HG03457 (cell line): ENCODE measurements at regions not wholly inside any gene's neighbourhood (a gene's known extent, or its start where the extent isn't known, plus 50 kb on each side); places are given as distances from the start of the nearest gene placed in this dataset.

Experiments used
- ATAC-seq: cut with Tn5 transposase; IDR thresholded peaks from one replicate; pipeline ENCODE4 v1.9.1; 2021; ENCODE audit warnings: moderate number of reproducible peaks; ENCODE audit not compliant: unreplicated experiment

DNA sequence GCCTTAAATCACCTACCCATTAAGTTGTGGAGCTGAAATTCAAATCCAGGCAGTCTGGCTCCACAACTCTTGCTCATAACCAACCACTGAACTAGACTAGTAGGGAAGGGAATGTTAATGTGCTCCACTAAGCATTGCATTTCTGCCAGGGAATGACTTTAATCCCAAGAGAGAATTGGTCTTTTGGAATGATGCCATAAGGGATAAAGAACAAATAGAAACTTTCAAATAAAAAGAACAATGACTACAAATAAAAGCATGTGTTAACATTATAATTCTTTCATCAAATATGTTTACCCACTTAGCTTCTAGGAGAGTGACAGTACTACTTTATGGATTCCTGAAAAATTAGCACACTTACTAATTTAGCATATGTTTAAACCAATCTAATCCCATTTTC is 905.9 kb downstream of the CENPC start:
- no peak for ATAC-seq

DNA sequence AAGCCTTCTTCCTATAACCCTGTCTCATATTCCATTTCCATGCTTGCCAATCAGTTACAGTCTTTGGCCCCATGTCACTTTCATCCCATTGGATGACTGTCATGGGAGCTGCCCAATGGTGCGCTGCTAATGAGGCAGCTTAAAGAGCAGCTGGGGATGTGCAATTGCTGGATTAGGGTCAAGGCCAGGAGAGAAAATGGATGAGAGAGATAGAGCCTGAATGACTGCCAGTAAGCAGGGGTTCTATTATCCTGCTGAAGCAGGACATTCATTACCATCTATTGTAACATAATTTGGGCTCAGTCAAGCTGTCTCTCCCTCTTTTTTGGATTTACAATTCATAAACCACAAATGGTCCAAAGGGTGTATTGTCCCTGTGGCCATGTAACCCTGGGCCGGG is 909.0 kb downstream of the CENPC start:
- no peak for ATAC-seq

DNA sequence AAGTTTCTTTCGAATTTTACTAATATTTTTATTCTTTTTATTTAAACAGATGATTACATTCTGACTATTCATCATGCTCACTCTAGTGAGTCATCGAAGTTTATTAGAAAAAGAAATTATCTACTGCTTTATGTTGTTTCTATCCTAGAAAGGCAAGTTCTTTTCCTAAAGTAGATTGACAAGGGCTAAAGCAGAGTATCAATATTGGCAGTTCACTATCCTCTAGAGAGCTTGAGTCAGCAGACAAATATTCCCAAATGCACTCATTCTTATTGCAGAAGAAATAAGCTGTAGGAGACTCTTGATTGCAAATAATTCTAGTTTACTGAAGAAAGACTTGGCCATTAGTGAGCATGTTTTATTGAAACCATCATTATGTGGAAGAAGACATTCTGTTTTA is 911.8 kb downstream of the CENPC start:
- no peak for ATAC-seq

DNA sequence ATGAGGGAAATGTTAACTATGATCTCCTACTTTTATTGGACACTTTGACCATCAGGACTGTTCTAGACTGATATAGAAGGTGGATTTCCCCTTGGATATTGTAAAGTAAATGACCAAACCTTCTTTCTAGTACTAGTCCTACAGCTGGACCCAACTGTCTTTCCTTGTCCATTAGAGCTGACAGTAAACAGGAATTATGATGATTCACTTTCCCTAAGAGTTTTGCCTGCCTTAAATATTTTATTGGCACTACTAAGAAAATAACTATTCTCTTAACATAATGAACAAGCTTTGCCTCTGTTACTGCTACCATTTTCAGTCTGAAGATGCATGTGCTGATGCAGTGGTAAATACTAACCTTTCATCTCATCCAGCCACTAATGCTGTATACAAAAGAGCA is 915.4 kb downstream of the CENPC start:
- no peak for ATAC-seq

DNA sequence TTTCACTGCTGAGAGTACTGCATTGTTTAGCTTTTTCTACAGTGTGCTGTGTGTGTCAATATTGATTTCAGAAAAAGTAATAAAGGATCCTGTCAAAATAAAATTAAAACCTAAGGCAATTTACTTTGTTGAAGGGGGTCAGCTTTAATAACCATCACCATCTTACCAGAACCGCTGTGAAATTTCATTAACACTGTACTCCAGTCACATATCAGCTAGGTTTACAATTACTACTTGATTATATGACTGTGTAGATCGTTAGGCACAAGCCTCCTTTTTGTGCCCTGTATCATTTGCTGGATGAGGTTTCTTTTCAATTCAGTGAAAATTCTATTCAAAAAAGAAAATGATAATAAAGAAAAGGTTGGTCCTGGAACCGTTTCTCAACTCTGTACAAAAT is 917.2 kb downstream of the CENPC start:
- no peak for ATAC-seq

DNA sequence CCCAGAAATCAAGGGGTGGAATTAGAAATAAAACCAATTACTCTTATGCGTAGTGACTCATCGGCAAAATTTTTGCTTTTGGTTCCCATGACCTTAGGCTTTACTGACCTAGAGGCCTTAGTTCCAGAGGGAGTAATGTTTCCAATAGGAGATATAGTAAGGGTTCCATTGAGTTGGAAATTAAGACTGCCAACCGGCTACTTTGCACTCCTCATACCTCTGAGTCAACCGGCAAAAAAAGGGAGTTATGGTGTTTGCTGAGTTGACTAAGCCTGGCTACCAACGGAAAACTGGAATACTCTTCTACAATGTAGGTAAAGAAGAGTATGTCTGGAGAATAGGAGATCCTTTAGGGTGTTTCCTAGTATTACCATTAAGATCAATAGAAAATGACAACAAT is 919.8 kb downstream of the CENPC start:
- ATAC-seq: no peak

DNA sequence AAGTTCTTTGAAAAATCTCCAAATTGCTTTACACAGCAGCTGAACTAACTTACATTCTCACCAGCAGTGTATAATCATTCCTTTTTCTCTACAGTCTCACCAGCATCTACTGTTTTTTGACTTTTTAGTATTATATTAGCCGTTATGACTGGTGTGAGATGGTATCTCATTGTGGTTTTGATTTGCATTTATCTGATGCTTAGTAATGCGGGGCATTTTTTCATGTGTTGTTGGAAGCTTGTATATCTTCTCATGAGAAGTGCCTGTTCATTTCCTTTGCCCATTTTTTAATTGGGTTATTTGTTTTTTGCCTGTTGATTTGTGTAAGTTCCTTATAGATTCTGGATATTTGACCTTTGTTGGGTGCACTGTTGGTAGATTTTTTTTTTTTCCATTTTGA is 931.7 kb downstream of the CENPC start:
- no peak for ATAC-seq

DNA sequence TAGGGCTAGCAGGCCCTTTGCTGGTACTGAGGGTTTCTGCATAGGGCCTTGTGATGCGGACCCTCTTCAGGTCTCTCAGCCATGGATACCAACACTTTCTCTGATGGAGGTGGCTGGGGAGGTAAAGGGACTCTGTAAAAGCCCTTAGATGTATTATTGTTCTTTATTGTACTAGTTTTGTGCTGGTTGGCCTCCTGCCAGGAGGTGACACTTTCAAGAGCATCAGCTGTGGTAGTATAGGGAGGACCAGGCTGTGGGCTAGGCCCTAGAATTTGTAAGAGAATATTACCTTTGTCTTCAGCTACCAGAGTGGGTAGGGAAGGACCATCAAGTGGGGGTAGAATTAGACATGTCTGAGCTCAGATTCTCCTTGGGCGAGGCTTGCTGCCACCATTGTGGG is 936.3 kb downstream of the CENPC start:
- ATAC-seq: no peak

DNA sequence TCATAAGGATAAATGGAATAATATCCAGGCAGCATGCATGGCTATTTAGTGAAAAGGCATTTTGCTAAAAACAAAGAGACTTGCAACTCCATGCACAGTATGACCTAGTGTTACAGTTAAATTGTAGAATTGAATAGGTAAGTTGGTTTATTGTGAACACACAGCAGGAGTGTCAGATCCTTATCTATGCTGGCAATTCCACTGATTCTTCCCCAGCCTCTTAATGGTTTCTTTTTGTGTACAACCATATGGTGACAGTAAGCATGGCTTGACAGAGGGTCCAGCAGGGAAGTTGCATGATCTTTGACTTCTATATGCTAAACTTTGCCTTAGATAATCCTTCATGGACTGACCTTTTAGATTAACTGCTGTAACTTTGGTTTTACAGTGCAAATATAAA is 936.6 kb upstream of the EPHA5 start:
- ATAC-seq: no peak

DNA sequence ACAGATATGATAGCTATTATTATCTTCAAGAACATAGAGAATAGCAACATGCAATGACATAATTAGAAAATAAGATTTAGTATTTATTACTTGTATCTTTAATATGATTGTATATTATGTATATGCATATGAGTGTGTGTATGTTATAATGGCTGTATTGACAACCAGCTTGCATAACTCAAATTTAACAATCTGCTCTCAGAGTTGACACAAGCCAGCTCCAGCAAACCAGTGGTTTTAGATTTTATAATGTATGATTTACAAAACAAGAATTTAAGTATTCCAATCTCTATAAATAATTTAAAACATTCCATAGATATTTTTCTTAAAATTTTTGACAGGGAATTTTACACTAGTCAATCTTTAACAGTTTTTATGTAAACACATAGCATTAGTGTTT is 935.9 kb upstream of the EPHA5 start:
- no peak for ATAC-seq

DNA sequence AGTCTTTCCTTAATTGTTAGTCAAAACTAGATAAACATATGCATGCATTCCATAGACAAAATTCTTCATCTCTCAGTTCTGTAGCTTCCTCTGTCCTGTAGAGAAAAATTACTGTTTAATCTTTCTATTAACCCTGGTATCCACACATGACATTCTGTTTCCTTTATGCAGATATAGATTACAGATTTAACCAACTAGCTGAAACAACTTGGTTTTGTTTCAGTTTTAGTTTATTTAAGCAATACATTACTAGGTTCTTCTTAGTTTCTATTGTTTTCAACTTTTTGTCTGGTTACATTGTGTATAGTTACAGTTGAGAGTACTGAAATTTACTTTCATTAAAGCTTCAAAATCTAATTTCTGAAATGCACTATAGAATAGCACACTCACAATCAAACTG is 933.9 kb upstream of the EPHA5 start:
- ATAC-seq: peak; percentile 65

DNA sequence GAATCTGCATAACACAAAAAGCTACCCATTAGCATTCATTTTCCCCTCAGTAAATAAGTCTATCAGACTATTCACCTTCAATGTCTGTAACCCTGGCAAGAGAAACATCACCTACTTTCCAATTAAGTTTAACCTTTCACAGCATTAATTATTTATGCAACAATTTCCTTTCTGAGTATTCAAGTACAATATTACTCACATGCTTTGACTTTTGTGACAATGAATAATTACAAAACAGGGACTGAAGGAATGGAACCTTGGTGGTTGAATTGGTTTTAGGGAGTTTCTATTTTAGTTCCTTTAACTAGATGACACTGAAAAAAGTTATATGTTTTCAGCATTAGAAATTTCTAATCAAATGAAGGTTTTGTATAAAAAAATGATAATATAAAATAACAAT is 932.3 kb upstream of the EPHA5 start:
- ATAC-seq: peak; percentile 67

DNA sequence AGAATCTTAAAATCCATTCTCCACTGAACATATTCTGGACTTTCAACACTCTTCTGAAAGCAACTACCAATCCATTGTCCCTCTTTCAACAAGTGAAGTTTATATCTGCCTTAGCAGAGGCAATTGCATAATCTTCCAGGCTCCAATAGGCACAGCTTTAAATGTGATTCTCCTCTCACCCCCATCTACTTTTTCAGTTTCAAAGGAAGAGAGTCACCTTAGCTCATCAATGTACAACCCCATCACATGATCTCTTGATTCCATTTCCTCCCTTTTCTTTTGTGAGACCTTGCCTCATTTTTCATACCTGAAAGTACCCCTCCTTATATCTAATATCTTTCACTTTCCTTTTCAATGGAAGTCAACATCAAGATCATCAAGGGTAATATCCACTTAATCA is 921.7 kb upstream of the EPHA5 start:
- no peak for ATAC-seq

DNA sequence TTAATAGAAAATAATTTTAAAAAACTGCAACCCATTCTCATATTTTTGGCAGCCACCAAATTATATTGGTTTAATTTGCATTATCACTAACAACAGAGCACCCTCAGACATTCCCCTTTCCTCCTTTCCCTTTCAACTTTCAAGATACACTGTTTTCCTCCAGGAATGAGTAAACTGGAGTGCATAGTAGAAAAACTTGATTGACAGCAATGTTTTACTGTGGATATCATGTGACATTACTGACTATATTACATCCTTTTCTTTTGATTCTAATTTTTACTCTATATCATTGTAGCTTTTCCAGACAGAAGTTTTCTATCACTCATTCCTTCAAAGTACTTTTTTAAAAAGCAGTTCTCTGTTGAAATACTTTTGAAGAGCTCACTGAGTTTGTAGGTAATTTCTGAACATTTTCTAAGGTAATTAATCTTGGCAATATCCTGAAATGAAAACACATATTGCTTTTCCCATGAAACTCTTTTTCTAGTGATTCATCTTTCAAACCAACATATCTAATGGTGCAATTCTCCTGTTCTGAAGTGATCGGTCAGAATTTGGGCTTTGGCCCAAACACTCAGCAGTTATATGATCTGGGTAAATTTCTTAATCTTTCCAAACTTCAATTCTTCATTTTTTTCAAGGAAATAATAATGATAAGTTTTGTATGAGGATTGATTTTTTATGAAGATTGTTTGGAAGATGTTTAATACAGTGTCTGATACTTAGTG is 920.4 kb upstream of the EPHA5 start:
- ATAC-seq: no peak

DNA sequence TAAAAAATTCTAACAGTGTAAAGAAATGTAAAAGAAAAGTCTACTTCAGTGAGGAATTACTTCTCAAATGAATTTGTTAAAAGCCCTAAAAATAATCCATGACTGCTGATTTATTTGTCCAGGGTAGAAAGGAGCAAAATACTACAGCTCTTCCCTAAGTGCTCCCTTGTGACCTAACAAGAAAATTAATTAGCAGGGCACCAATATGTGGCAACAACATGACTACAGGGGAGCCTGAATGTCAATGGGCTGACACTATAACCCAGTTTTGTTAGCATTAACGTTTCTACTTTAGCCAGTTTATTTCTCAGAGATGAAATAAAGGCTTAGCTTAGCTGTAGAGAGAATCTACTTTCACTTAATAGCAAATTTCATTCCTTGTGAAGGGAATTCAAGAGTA is 918.9 kb upstream of the EPHA5 start:
- no peak for ATAC-seq

DNA sequence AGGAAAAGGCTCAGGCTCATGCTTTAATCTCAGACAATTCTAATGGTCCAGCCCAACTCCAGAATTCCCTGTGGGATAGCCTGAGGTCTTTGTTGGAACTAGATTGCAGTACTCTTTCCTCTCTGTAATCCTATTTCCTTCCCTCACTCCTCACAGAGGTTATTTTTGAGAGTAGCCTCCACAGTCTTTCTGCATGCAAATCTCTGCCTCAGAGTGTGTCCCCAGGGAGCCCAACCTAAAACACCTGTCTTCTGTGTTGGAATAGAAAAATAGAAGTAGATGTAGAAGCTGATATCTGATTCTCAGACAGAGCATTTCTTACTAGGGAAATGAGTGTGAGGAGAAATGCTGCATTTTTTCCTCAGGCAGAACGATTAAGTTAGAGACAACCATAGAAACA is 915.5 kb upstream of the EPHA5 start:
- ATAC-seq: peak; percentile 72

DNA sequence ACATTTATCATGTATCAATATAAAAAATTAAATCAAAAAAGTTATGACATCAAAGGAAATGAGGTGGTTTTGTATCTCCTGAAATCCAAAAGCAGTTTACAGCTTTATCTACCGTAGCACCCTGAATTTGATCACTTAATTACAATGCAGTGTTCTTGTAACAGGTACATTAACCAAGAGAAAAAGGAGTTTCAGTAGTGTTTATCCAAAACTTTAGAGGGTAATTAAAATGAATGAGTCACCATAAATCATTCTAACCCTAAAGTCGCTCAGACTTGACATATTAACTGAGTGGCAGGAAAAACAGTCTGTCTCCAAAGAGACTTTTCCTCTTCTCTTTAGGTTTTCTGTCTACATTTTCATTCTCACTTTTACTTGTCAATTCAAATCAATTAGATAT is 907.6 kb upstream of the EPHA5 start:
- no peak for ATAC-seq

DNA sequence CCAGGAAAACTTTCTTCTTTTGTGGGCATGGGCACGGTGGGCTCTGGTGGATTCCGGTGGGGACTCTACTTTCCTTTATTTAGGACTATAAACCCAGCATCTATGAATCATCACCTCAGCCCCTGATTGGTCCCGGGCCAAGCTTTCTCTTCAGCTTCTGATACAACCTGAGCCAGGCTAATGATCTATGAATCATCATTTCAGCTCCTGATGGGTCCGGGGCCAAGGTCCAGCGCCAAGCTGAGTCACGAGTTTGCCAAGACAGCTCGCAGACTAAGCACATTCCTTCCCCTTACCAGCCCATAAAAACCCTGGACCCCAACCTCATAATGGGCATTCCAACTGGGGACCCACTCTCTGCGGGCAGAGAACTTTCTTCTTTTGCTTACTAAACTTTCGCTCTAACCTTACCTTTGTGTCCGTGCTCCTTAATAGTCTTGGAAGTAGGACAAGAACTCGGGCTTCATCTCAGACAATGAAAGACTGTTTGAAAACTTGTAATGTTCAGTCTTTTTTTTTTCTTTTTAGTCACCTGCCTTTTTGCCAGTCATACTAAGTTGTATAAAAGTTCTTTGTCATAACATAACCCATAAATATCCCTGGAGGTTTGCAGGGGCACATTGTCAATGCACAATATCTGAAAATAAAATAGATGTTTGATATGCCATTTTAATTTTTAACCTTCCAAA is 904.9 kb upstream of the EPHA5 start:
- no peak for ATAC-seq

DNA sequence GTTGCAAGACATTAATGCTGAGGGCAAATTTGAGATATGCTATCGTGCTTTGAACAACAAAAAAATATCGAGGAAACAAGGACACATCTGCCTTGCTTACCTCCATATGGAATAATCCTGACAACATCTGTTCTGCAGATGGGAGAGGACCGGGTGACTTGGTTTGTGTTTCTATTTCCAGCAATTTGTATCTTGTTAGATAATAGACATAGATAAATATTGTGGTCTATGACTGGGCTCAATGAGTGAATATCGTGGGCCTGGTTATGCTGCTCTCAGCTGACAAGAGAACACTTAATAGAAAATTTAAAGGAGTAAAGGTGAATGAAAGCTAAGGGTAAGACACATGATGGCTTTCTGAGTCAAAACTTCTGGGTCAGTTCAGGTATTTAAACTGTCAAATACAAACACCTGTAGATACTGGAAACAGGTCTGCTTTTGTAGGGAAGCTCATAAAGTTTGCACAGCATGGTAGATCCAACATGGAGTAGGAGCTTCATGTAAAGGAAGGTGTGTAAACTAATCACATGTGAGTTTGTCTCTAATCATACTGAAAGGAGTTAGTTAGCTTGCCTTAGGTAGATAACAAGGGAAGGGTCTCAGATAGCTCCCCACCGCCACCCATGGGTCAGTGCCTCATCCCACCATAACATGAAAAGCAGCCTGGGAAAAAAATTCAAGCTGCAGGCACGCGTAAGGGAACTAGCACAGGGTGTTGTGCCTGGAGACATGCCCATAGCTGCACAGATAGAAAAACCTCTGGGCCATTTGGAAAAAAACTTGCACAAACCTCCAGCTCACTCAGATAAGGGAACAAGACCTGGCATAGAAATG is 904.1 kb upstream of the EPHA5 start:
- ATAC-seq: no peak

DNA sequence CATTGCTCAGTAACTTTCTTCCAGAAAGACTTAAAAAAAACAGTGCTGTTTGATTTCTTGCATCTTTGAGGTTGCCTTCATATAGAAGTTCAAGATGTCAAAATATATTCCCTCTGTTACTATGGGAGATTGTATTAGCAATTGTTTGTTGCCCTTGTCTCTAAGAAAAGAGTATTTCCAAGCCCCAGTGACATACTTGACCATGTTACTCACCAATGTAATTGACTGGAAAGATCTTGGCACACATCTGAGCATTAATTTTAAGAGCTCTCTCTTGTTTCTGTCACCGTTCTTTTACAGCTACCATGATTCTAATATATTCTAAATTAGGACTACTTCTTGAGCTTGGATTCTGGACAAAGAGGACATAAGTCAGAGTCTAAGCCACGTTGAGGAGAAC is 902.7 kb upstream of the EPHA5 start:
- ATAC-seq: no peak

DNA sequence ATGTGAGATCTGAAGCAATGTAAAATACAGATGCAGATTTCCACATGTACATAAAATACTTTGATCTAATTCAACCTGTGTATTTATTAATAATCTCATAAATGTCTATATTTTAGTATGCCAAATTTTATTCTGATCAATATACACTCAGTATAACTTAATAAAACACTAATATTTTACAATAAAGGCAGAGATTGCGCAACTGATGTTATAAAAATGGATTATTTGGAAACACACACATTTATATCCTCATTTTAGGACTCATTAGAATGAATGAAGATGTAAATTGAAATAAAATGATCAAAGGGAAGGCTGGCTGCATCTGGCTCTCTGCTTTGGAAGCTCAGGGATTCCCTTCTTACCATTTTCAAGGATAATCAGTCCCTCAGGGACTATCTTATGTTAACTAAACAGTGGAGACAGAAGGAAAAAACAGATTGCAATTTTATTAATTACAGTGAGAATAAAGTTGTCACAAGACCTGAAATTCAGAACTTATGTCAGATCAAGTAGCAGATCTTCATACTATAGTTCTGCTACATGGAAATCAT is 900.9 kb upstream of the EPHA5 start:
- ATAC-seq: no peak

DNA sequence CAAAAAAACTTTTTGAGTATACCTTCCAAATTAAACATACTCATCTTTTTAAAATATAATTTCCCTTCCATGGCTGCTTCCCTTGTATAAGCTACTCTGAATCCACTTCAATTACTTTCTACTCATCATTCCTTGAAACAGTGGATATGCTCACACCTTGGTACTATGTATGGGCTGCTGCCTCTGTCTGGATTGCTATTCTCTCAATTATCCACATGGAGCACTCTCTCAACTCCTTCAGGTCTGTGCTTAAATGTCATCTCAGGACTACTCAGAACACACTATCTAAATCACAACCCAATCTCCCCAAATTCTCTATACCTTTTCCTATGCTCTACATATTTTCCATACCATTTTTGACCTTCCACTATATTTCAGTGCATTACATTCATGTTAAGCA is 898.9 kb upstream of the EPHA5 start:
- ATAC-seq: no peak
